GM18861 (cell line): ENCODE measurements at regions not wholly inside any gene's neighbourhood (a gene's known extent, or its start where the extent isn't known, plus 50 kb on each side); places are given as distances from the start of the nearest gene placed in this dataset.

ENCODE experiments used
- ATAC-seq: cut with Tn5 transposase; IDR thresholded peaks from one replicate; pipeline ENCODE4 v1.9.1; 2021; ENCODE audit not compliant: unreplicated experiment

GRCh38 chr5:145283141-145283810 is 551.9 kb downstream of the PRELID2 start:
- no peak for ATAC-seq

- ATAC-seq, result no peak
These were observed 554.3 kb downstream of the PRELID2 start for GRCh38 chr5:145280806-145281205.

GRCh38 chr5:145280214-145280613 is 554.9 kb downstream of the PRELID2 start:
- ATAC-seq, result no peak

GRCh38 chr5:145260670-145261069 is 574.5 kb downstream of the PRELID2 start:
- no peak for ATAC-seq

GRCh38 chr5:145247745-145248040 is 587.4 kb downstream of the PRELID2 start:
- no peak for ATAC-seq

GRCh38 chr5:145246961-145247744 is 588.0 kb downstream of the PRELID2 start:
- ATAC-seq, result peak; percentile 45

- ATAC-seq, result no peak
These were observed 588.8 kb downstream of the PRELID2 start for GRCh38 chr5:145246379-145246778.

GRCh38 chr5:145245354-145245753 is 589.8 kb downstream of the PRELID2 start:
- no peak for ATAC-seq

GRCh38 chr5:145244788-145245187 is 590.4 kb downstream of the PRELID2 start:
- no peak for ATAC-seq

GRCh38 chr5:145244251-145244650 is 590.9 kb downstream of the PRELID2 start:
- no peak for ATAC-seq

- no peak for ATAC-seq
These were observed 592.1 kb downstream of the PRELID2 start for GRCh38 chr5:145243016-145243415.

GRCh38 chr5:145242551-145242950 is 592.6 kb downstream of the PRELID2 start:
- ATAC-seq, result no peak

GRCh38 chr5:145237843-145238242 is 597.3 kb downstream of the PRELID2 start:
- ATAC-seq, result peak; percentile 82

GRCh38 chr5:145236983-145237382 is 598.2 kb downstream of the PRELID2 start:
- ATAC-seq, result no peak

GRCh38 chr5:145236127-145236526 is 599.0 kb downstream of the PRELID2 start:
- no peak for ATAC-seq

- ATAC-seq, result no peak
These were observed 601.7 kb downstream of the PRELID2 start for GRCh38 chr5:145233461-145233860.

GRCh38 chr5:145230781-145231180 is 604.4 kb downstream of the PRELID2 start:
- ATAC-seq, result no peak

GRCh38 chr5:145228564-145228963 is 606.6 kb downstream of the PRELID2 start:
- no peak for ATAC-seq

- ATAC-seq, result no peak
These were observed 607.3 kb downstream of the PRELID2 start for GRCh38 chr5:145227881-145228280.

GRCh38 chr5:145226726-145227125 is 608.4 kb downstream of the PRELID2 start:
- ATAC-seq, result no peak

GRCh38 chr5:145225529-145225928 is 609.6 kb downstream of the PRELID2 start:
- no peak for ATAC-seq

- ATAC-seq, result no peak
These were observed 611.6 kb downstream of the PRELID2 start for GRCh38 chr5:145223582-145223981.

- ATAC-seq, result no peak
These were observed 612.5 kb downstream of the PRELID2 start for GRCh38 chr5:145222622-145223021.
